Hepatocyte (in vitro differentiated cells): ENCODE measurements at regions not wholly inside any gene's neighbourhood (a gene's known extent, or its start where the extent isn't known, plus 50 kb on each side); places are given as distances from the start of the nearest gene placed in this dataset.
"Not testable (repeated sequence)": the region's sequence is repeated elsewhere in the genome, so short reads cannot be mapped to it uniquely, and the experiment has no call there.

Experiments
- CTCF ChIP-seq: fragments of 200-600 bp; sonication (generic); IDR thresholded peaks from 2 replicates; pipeline ENCODE4 v1.5.1; 2016; ENCODE audit warnings: antibody characterized with exemption, mild to moderate bottlenecking; ENCODE audit not compliant: poor library complexity
- EZH2phosphoT487 ChIP-seq: fragments of 200-600 bp; sonication (generic); IDR thresholded peaks from one replicate; pipeline ENCODE4 v1.6.1; 2018; ENCODE audit warnings: antibody characterized with exemption, mild to moderate bottlenecking, low read depth, moderate library complexity; ENCODE audit not compliant: unreplicated experiment, severe bottlenecking

- not testable (repeated sequence) for TF ChIP-seq CTCF, EZH2phosphoT487
These were observed 1235.8 kb downstream of the TMEM121 start for GRCh38 chr14:106761886-106762816.
